WTC11 (cell line): ENCODE measurements at regions not wholly inside any gene's neighbourhood (a gene's known extent, or its start where the extent isn't known, plus 50 kb on each side); places are given as distances from the start of the nearest gene placed in this dataset.

Experiments
- CTCF ChIP-seq: fragments of 200-600 bp; IDR thresholded peaks from 2 replicates; pipeline ENCODE4 v1.8.0; 2022; ENCODE audit warnings: antibody characterized with exemption
- E2F4 ChIP-seq: sonication (generic); formaldehyde crosslinking; IDR thresholded peaks from 2 replicates; pipeline ENCODE4 v1.8.1; 2022; ENCODE audit warnings: low read depth, mild to moderate bottlenecking, moderate library complexity, missing genetic modification reagents, borderline replicate concordance
- JUN ChIP-seq: sonication (generic); formaldehyde crosslinking; IDR thresholded peaks from 2 replicates; pipeline ENCODE4 v1.8.0; 2023; ENCODE audit warnings: mild to moderate bottlenecking, missing genetic modification reagents
- NFYB ChIP-seq: sonication (generic); formaldehyde crosslinking; conservative IDR thresholded peaks from 2 replicates; pipeline ENCODE4 v1.8.0; 2022; ENCODE audit warnings: low read depth, missing genetic modification reagents
- NR1H2 ChIP-seq: sonication (generic); formaldehyde crosslinking; IDR thresholded peaks from 2 replicates; pipeline ENCODE4 v1.9.0; 2021; ENCODE audit warnings: mild to moderate bottlenecking, moderate library complexity, missing genetic modification reagents
- SP1 ChIP-seq: sonication (generic); formaldehyde crosslinking; conservative IDR thresholded peaks from 2 replicates; pipeline ENCODE4 v1.8.1; 2022; ENCODE audit warnings: missing genetic modification reagents
- TEAD4 ChIP-seq: sonication (generic); formaldehyde crosslinking; IDR thresholded peaks from 2 replicates; pipeline ENCODE4 v1.8.0; 2022; ENCODE audit warnings: mild to moderate bottlenecking, missing genetic modification reagents
- ZNF138 ChIP-seq: sonication (generic); formaldehyde crosslinking; conservative IDR thresholded peaks from 2 replicates; pipeline ENCODE4 v1.8.1; 2022; ENCODE audit warnings: mild to moderate bottlenecking, moderate library complexity, missing genetic modification reagents
- TF ChIP-seq, protein P1 (sequence below): sonication (generic); formaldehyde crosslinking; IDR thresholded peaks from 2 replicates; pipeline ENCODE4 v1.8.1; 2022; ENCODE audit warnings: low read depth, missing genetic modification reagents, borderline replicate concordance
- TF ChIP-seq, protein P2 (sequence below): fragments of 250-450 bp; sonication (Bioruptor Pico); IDR thresholded peaks from 2 replicates; pipeline ENCODE4 v2.1.2; 2022; ENCODE audit warnings: mild to moderate bottlenecking, moderate library complexity
- TF ChIP-seq, protein P3 (sequence below): sonication (generic); formaldehyde crosslinking; IDR thresholded peaks from 2 replicates; pipeline ENCODE4 v1.8.0; 2022; ENCODE audit warnings: mild to moderate bottlenecking, missing genetic modification reagents

- TF ChIP-seq, protein P1, sequence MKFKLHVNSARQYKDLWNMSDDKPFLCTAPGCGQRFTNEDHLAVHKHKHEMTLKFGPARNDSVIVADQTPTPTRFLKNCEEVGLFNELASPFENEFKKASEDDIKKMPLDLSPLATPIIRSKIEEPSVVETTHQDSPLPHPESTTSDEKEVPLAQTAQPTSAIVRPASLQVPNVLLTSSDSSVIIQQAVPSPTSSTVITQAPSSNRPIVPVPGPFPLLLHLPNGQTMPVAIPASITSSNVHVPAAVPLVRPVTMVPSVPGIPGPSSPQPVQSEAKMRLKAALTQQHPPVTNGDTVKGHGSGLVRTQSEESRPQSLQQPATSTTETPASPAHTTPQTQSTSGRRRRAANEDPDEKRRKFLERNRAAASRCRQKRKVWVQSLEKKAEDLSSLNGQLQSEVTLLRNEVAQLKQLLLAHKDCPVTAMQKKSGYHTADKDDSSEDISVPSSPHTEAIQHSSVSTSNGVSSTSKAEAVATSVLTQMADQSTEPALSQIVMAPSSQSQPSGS = no peak
- TF ChIP-seq NFYB (CRISPR knock-in tag) (no peak), E2F4 (CRISPR knock-in tag) (no peak), CTCF (no peak), ZNF138 (no peak), SP1 (no peak), TEAD4 (CRISPR knock-in tag) (no peak), NR1H2 (CRISPR knock-in tag) (no peak), JUN (CRISPR knock-in tag) (no peak)
- TF ChIP-seq, protein P2, sequence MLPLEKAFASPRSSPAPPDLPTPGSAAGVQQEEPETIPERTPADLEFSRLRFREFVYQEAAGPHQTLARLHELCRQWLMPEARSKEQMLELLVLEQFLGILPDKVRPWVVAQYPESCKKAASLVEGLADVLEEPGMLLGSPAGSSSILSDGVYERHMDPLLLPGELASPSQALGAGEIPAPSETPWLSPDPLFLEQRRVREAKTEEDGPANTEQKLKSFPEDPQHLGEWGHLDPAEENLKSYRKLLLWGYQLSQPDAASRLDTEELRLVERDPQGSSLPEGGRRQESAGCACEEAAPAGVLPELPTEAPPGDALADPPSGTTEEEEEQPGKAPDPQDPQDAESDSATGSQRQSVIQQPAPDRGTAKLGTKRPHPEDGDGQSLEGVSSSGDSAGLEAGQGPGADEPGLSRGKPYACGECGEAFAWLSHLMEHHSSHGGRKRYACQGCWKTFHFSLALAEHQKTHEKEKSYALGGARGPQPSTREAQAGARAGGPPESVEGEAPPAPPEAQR (CRISPR knock-in tag) = no peak
- TF ChIP-seq, protein P3, sequence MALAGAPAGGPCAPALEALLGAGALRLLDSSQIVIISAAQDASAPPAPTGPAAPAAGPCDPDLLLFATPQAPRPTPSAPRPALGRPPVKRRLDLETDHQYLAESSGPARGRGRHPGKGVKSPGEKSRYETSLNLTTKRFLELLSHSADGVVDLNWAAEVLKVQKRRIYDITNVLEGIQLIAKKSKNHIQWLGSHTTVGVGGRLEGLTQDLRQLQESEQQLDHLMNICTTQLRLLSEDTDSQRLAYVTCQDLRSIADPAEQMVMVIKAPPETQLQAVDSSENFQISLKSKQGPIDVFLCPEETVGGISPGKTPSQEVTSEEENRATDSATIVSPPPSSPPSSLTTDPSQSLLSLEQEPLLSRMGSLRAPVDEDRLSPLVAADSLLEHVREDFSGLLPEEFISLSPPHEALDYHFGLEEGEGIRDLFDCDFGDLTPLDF (CRISPR knock-in tag) = no peak
Observed at GRCh38 chr9:82637368-82637767, 425.6 kb downstream of the RASEF start.
